ENCODE measurements at regions not wholly inside any gene's neighbourhood (a gene's known extent, or its start where the extent isn't known, plus 50 kb on each side); places are given as distances from the start of the nearest gene placed in this dataset.

DNA sequence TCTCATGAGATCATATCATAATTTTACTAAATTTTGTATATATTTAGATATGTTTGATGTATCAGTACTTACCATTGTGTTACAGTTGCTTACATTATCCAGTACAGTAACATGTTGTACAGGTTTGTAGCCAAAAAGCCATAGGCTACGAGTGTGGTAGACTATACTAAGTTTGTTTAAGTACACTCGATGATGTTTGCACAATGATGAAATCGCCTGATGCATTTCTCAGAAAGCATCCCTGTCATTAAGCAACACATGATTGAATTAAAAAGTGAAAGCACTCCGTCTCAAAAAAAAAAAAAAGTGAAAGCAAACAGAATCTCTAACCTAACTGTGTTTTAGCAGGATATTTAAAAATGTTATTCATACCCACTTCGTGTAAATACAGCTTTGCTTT lies 104.9 kb upstream of the TFAP2D start:
- no peak for TF ChIP-seq CTCF (conservative IDR thresholded peaks at IDR 0.05)
- no peak for TF ChIP-seq EZH2 (IDR thresholded peaks at IDR 0.05; ENCODE audit: low read depth)

All from PC-9 (cell line).